ENCODE measurements at regions not wholly inside any gene's neighbourhood (a gene's known extent, or its start where the extent isn't known, plus 50 kb on each side); places are given as distances from the start of the nearest gene placed in this dataset.

GRCh38 chr4:26059391-26060154 is 145.6 kb downstream of the SMIM20 start:
- Histone ChIP-seq H3K9ac (ENCODE audit: control insufficient read depth, insufficient read depth, low read length) (no peak overlapping the region), H3K4me2 (ENCODE audit: control insufficient read depth, insufficient read depth) (no peak overlapping the region), H3K4me3 (no peak overlapping the region), H4K20me1 (ENCODE audit: control insufficient read depth, insufficient read depth) (no peaks in the 10 kb centered on the region), H3K27me3 (replicated peaks in 1 of 2; ENCODE audit: control insufficient read depth in 2 of 2, insufficient read depth in 2 of 2, low read length in 1 of 2) (no peaks in the 10 kb centered on the region; a peak in 2 of 4 replicates), H2AFZ (ENCODE audit: control insufficient read depth, low read depth, low read length) (no peak overlapping the region), H3K9me3 (replicated peaks; ENCODE audit: control insufficient read depth, insufficient read depth, low read length) (no peaks in the 10 kb centered on the region; the same call in 2 of the 3 replicates), H3K4me1 (ENCODE audit: control insufficient read depth, insufficient read depth, low read length) (peaks cover 9% of the 10 kb centered on the region; the same call in 1 of the 2 replicates), H3K27ac (ENCODE audit: control insufficient read depth, insufficient read depth) (no peak overlapping the region), H3K36me3 (ENCODE audit: control insufficient read depth in 2 of 2, insufficient read depth in 2 of 2, low read length in 1 of 2) (no peaks in the 10 kb centered on the region), H3K79me2 (ENCODE audit: control insufficient read depth, insufficient read depth, low read length) (no peaks in the 10 kb centered on the region)
- CTCF ChIA-PET: interaction anchor here (0.8 to 13.0 kb wide), 18 partner anchors 8 to 350 kb away, joined by 3 to 150 read pairs (median 4); partner anchors contain the start of gene RBPJ
- POLR2A ChIA-PET: interaction anchor here (0.5 to 0.7 kb wide), 3 partner anchors 144 to 335 kb away, joined by 3 to 5 read pairs (median 3); no protein-coding TSS in a partner anchor
- DNase-seq (ENCODE audit: low read depth, low spot score) (no peak), ATAC-seq (no peak), FAIRE-seq (no peak)
- BruUV-seq (replicated peaks): no TSS peak
- intact Hi-C loops (cut with micrococcal nuclease; ENCODE audit: unreplicated experiment) (loop anchor here (5.0 kb wide), 1 partner anchor 118 kb away; no protein-coding TSS in a partner anchor), in situ Hi-C loops (cut with MboI) (loop anchor here (10.0 kb wide), 1 partner anchor 345 kb away; no protein-coding TSS in a partner anchor)
- RAD21 ChIA-PET (ENCODE audit: unreplicated experiment): interaction anchor here (0.6 to 1.9 kb wide), 11 partner anchors 9 to 351 kb away, joined by 3 to 11 read pairs (median 3); no protein-coding TSS in a partner anchor
- no peak for TF ChIP-seq SP1 (IDR thresholded peaks at IDR 0.05; ENCODE audit: low read depth, low read length)
- TF ChIP-seq, protein P1, sequence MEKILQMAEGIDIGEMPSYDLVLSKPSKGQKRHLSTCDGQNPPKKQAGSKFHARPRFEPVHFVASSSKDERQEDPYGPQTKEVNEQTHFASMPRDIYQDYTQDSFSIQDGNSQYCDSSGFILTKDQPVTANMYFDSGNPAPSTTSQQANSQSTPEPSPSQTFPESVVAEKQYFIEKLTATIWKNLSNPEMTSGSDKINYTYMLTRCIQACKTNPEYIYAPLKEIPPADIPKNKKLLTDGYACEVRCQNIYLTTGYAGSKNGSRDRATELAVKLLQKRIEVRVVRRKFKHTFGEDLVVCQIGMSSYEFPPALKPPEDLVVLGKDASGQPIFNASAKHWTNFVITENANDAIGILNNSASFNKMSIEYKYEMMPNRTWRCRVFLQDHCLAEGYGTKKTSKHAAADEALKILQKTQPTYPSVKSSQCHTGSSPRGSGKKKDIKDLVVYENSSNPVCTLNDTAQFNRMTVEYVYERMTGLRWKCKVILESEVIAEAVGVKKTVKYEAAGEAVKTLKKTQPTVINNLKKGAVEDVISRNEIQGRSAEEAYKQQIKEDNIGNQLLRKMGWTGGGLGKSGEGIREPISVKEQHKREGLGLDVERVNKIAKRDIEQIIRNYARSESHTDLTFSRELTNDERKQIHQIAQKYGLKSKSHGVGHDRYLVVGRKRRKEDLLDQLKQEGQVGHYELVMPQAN (conservative IDR thresholded peaks at IDR 0.05): no peak
- no peak for TF ChIP-seq SUPT20H (IDR thresholded peaks at IDR 0.05; ENCODE audit: borderline replicate concordance, control insufficient read depth, low read depth, low read length)
- TF ChIP-seq HDGF (IDR thresholded peaks at IDR 0.05): no peak
- TF ChIP-seq, protein P2, sequence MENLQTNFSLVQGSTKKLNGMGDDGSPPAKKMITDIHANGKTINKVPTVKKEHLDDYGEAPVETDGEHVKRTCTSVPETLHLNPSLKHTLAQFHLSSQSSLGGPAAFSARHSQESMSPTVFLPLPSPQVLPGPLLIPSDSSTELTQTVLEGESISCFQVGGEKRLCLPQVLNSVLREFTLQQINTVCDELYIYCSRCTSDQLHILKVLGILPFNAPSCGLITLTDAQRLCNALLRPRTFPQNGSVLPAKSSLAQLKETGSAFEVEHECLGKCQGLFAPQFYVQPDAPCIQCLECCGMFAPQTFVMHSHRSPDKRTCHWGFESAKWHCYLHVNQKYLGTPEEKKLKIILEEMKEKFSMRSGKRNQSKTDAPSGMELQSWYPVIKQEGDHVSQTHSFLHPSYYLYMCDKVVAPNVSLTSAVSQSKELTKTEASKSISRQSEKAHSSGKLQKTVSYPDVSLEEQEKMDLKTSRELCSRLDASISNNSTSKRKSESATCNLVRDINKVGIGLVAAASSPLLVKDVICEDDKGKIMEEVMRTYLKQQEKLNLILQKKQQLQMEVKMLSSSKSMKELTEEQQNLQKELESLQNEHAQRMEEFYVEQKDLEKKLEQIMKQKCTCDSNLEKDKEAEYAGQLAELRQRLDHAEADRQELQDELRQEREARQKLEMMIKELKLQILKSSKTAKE (IDR thresholded peaks at IDR 0.05; ENCODE audit: low read depth, poor library complexity, severe bottlenecking): no peak
- TF ChIP-seq, protein P3, sequence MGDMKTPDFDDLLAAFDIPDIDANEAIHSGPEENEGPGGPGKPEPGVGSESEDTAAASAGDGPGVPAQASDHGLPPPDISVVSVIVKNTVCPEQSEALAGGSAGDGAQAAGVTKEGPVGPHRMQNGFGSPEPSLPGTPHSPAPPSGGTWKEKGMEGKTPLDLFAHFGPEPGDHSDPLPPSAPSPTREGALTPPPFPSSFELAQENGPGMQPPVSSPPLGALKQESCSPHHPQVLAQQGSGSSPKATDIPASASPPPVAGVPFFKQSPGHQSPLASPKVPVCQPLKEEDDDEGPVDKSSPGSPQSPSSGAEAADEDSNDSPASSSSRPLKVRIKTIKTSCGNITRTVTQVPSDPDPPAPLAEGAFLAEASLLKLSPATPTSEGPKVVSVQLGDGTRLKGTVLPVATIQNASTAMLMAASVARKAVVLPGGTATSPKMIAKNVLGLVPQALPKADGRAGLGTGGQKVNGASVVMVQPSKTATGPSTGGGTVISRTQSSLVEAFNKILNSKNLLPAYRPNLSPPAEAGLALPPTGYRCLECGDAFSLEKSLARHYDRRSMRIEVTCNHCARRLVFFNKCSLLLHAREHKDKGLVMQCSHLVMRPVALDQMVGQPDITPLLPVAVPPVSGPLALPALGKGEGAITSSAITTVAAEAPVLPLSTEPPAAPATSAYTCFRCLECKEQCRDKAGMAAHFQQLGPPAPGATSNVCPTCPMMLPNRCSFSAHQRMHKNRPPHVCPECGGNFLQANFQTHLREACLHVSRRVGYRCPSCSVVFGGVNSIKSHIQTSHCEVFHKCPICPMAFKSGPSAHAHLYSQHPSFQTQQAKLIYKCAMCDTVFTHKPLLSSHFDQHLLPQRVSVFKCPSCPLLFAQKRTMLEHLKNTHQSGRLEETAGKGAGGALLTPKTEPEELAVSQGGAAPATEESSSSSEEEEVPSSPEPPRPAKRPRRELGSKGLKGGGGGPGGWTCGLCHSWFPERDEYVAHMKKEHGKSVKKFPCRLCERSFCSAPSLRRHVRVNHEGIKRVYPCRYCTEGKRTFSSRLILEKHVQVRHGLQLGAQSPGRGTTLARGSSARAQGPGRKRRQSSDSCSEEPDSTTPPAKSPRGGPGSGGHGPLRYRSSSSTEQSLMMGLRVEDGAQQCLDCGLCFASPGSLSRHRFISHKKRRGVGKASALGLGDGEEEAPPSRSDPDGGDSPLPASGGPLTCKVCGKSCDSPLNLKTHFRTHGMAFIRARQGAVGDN (IDR thresholded peaks at IDR 0.05): no peak
- TF ChIP-seq SIX5 (IDR thresholded peaks at IDR 0.05; ENCODE audit: low read depth, low read length, severe bottlenecking): no peak
- no peak for TF ChIP-seq NBN (IDR thresholded peaks at IDR 0.05)
- TF ChIP-seq IRF4 (IDR thresholded peaks at IDR 0.05; ENCODE audit: low read depth, low read length): no peak
- no peak for TF ChIP-seq NFIC (IDR thresholded peaks at IDR 0.05; ENCODE audit: low read depth, low read length)
- TF ChIP-seq, protein P4, sequence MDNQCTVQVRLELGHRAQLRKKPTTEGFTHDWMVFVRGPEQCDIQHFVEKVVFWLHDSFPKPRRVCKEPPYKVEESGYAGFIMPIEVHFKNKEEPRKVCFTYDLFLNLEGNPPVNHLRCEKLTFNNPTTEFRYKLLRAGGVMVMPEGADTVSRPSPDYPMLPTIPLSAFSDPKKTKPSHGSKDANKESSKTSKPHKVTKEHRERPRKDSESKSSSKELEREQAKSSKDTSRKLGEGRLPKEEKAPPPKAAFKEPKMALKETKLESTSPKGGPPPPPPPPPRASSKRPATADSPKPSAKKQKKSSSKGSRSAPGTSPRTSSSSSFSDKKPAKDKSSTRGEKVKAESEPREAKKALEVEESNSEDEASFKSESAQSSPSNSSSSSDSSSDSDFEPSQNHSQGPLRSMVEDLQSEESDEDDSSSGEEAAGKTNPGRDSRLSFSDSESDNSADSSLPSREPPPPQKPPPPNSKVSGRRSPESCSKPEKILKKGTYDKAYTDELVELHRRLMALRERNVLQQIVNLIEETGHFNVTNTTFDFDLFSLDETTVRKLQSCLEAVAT (IDR thresholded peaks at IDR 0.05): no peak
- SMC1A ChIA-PET (ENCODE audit: uncharacterized antibody, unreplicated experiment): interaction anchor here (0.5 to 3.2 kb wide), 14 partner anchors 10 to 352 kb away, joined by 3 to 24 read pairs (median 5); no protein-coding TSS in a partner anchor
- WGBS (ENCODE audit: insufficient coverage, insufficient replicate concordance, low lambda C conversion rate, missing lambda C conversion rate): 67% methylated on average over 4 of the region's 5 CpGs
